Retinal pigment epithelial cell (primary cell): ENCODE measurements at regions not wholly inside any gene's neighbourhood (a gene's known extent, or its start where the extent isn't known, plus 50 kb on each side); places are given as distances from the start of the nearest gene placed in this dataset.
A peak's percentile ranks its signal among the peaks of the same experiment; 100 is the strongest.

Experiments
- DNase-seq: peaks from one replicate; pipeline ENCODE4 v3.0.0-alpha.2; 2010; ENCODE audit warnings: low read depth
- H3K4me3 ChIP-seq: 2 replicates; pipeline ENCODE4 v1.5.1; 2011; ENCODE audit warnings: mild to moderate bottlenecking, low read length, control low read depth, moderate library complexity
- CTCF ChIP-seq: conservative IDR thresholded peaks from 2 replicates; pipeline ENCODE4 v1.5.1; 2011; ENCODE audit warnings: low read depth, low read length, control low read depth, inconsistent platforms

GRCh38 chr5:51582871-51583394 lies 199.7 kb downstream of the ISL1 start:
- peak; percentile 52 for DNase-seq
- no peak for TF ChIP-seq CTCF
- no peak overlapping the region for H3K4me3 ChIP-seq

- no peak for DNase-seq
- no peak overlapping the region for H3K4me3 ChIP-seq
- TF ChIP-seq CTCF, result no peak
Measured at GRCh38 chr5:51598026-51598425, 214.8 kb downstream of the ISL1 start.

GRCh38 chr5:51599587-51599986 lies 216.3 kb downstream of the ISL1 start:
- no peak for DNase-seq
- H3K4me3 ChIP-seq, result no peak overlapping the region
- TF ChIP-seq CTCF, result no peak

- H3K4me3 ChIP-seq, result no peak overlapping the region
- DNase-seq, result no peak
Measured at GRCh38 chr5:51604324-51604723, 221.1 kb downstream of the ISL1 start.

GRCh38 chr5:51606921-51607320 lies 223.7 kb downstream of the ISL1 start:
- DNase-seq, result no peak
- H3K4me3 ChIP-seq, result no peak overlapping the region
- no peak for TF ChIP-seq CTCF

More at GRCh38 chr5:51604324-51604723, 221.1 kb downstream of the ISL1 start:
- no peak for TF ChIP-seq CTCF

GRCh38 chr5:51618234-51618633 lies 235.0 kb downstream of the ISL1 start:
- DNase-seq, result peak; percentile 69
- H3K4me3 ChIP-seq, result no peak overlapping the region
- TF ChIP-seq CTCF, result no peak

DNA sequence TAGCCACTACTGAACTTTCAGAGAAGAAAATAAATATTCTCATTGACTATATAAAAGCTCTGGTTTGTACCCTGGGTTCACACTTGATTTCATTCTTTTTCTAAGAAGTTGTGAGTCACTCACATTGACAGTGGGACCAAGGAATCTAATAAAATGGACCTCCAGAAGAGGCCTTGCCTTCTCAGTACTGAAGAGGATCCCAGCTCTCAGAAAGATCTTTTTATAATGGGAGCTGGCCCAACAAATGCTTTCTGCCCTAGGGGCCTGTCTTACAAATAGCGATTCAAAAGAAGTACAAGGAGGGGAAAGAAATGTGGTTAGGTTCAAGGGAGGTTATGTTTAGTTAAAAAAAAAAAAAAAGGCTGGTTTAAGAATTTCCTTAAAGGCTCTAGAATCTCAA lies 237.9 kb downstream of the ISL1 start:
- no peak overlapping the region for H3K4me3 ChIP-seq
- no peak for DNase-seq
- no peak for TF ChIP-seq CTCF
